T-helper 1 cell (primary cell): ENCODE measurements at regions not wholly inside any gene's neighbourhood (a gene's known extent, or its start where the extent isn't known, plus 50 kb on each side); places are given as distances from the start of the nearest gene placed in this dataset.

Experiments used
- DNase-seq, 5 donors: peaks; one replicate each; pipeline ENCODE4 v3.0.0-alpha.2; 2012 to 2020

- DNase-seq, result no peak
Observed at GRCh38 chr14:34009956-34010355, 59.1 kb upstream of the EGLN3 start.

- DNase-seq, result no peak
Observed at GRCh38 chr14:34007902-34008301, 57.0 kb upstream of the EGLN3 start.

- no peak for DNase-seq
Observed at GRCh38 chr14:34005901-34006300, 55.0 kb upstream of the EGLN3 start.

GRCh38 chr14:34004881-34005280 lies 54.0 kb upstream of the EGLN3 start:
- no peak for DNase-seq

GRCh38 chr14:34003691-34004090 lies 52.8 kb upstream of the EGLN3 start:
- no peak for DNase-seq

- DNase-seq, result no peak
Observed at GRCh38 chr14:34003082-34003668, 52.3 kb upstream of the EGLN3 start.
